GM21529 (cell line): ENCODE measurements at regions not wholly inside any gene's neighbourhood (a gene's known extent, or its start where the extent isn't known, plus 50 kb on each side); places are given as distances from the start of the nearest gene placed in this dataset.

ENCODE experiments used
- ATAC-seq: cut with Tn5 transposase; IDR thresholded peaks from one replicate; pipeline ENCODE4 v1.9.1; 2021; ENCODE audit not compliant: unreplicated experiment

GRCh38 chr7:106196460-106197021 lies 84.4 kb upstream of the SYPL1 start:
- no peak for ATAC-seq

- no peak for ATAC-seq
Observed at GRCh38 chr7:106193661-106194060, 81.5 kb upstream of the SYPL1 start.

GRCh38 chr7:106190589-106191330 lies 78.6 kb upstream of the SYPL1 start:
- ATAC-seq = no peak

DNA sequence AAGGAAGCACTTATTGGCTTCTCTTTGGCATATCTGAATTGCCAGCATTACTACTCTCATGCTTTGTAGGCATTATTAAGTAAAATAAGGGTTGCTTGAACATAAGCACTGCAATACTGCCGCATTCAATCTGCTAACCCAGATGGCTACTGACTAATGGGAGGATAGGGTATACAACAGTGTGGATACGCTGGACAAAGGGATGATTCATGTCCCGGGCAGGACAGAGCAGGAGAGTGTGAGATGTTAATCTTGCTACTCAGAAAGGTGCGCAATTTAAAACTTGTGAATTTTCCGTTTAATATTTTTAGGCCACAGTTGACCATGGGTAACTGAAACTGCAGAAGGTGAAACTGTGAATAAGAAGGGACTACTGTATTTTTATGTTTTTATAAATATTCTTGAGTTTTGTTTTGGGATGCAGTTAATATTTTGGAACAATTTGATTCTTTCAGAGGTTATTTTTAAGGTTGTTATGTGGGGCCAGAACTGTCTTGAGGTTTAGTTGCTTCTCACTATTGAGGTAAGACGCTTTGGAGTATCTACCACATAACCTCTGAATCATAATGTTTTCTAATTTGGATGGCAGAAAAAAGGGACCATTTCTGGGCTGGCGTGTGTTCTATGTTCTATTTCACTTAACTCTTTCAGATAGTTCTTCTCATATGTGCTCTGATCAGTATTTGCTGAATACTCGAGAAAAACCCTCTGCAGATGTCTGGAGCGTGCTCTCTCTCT lies 75.7 kb upstream of the SYPL1 start:
- ATAC-seq = no peak

GRCh38 chr7:106185719-106186118 lies 73.6 kb upstream of the SYPL1 start:
- ATAC-seq = no peak

GRCh38 chr7:106183952-106184351 lies 71.8 kb upstream of the SYPL1 start:
- no peak for ATAC-seq

GRCh38 chr7:106182904-106183303 lies 70.8 kb upstream of the SYPL1 start:
- ATAC-seq = no peak

DNA sequence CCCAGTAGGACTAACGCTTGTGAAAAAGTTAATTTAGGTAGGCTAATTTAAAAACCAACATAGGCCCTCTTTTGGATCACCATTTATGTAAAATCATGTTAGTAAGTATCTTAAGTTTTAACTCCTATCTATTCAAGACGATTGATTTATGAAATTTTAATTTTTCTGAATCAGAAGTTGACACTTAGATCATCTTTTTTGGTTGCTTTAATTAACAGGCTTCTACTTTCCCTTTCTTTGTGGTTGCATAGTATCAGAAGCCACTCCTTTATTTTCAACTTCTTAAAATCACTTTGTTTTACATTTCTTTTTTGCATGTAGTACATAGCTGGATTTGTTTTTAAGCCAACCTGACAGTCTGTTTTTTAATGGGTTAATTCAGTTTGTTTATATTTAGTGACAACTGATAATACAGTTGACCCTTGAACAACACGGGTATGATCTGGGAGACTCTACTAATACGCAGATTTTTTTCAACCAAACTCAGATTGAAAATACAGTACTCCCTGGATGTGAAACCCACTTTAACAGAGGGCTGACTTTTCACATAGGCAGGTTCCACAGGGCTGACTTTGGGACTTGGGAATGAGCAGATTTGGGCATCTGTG lies 69.7 kb upstream of the SYPL1 start:
- no peak for ATAC-seq

DNA sequence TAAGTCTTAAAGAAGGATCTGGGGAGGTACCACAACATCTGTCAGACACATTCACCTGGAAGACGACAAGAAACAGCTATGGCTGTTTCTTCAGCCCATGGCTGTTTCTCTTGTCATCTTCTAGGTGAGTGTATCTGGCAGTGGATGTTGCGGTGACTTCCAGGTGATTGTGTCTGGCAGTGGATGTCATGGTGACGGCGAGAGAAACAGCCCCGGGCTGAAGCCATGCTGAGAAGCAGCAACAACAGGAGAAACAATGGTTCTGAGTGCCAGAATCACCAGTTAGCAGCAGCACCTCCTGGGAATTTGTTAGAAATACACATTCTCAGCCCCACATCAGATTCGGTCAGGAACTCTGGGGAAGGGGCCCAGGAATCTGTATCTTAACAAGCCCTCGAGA lies 68.6 kb upstream of the SYPL1 start:
- no peak for ATAC-seq

GRCh38 chr7:106179256-106179655 lies 67.1 kb upstream of the SYPL1 start:
- no peak for ATAC-seq

DNA sequence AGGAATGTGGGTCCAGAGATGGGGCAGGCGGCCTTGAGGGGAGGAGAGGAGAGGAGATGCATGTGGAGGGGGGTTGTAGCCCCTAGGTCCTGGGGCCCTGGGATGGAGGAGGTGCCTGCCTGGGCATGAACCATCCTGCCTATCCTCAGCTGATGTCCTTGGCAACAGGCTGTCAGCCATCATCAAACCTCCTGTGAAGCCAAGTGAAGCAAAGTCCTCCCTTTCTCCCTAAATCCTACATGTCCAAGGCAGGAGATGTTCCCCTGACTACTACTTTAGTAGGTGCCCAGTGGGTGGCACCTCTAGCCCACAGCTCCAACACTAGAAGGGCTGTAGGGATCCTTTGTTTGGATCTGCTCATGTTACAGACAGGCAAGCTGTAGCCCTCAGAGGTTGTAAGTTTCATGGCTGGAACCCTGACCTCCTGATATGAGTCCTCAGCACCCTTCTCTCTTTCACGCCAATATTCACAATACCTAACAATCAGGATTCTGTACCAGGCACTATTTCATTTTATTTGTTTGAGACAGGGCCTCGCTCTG lies 66.6 kb upstream of the SYPL1 start:
- ATAC-seq = no peak

DNA sequence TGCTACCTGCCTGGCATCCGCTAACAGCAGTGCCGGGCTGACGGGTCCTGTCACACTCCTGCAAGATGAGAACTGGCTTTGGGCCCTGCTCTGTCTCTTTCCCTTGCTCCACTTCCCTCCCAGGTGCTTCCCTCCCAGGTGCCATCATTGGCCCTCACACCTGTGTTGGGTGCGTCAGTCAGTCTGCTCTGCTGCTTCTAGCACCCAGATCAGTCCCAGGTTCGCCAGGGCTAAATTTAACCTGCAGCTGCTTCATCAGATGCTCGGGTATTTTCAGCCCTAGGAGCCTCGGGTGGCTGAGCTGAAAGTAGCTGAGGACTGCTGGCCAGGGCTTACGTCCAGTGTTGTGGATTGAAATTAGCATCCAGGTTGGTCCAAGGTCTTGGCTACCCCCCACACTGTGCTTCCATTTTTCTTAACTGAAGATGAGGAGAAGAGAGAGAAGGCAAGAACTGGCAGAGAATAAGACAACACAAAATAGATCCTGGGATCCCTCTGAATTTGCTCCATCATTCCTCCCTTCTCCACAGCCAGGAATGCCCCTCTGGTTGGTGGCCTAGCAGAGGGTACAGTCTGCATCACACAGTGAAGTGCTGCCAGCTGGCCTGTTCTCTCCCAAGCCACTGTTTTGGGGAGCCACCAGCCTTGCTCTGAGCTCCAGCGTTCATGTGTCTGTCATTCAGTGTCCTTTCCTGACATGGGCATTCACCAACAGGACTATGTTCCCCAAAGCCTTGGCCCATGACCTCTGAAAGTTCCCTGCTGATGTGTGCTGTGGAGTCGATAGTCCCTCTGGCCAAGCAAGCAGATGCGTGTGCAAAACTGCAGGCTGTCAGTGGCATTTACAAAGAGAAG lies 65.9 kb upstream of the SYPL1 start:
- ATAC-seq = no peak

GRCh38 chr7:106177300-106177690 lies 65.2 kb upstream of the SYPL1 start:
- ATAC-seq = no peak

GRCh38 chr7:106176414-106177299 lies 64.5 kb upstream of the SYPL1 start:
- ATAC-seq = peak; percentile 69

GRCh38 chr7:106175507-106175906 lies 63.4 kb upstream of the SYPL1 start:
- ATAC-seq = no peak

DNA sequence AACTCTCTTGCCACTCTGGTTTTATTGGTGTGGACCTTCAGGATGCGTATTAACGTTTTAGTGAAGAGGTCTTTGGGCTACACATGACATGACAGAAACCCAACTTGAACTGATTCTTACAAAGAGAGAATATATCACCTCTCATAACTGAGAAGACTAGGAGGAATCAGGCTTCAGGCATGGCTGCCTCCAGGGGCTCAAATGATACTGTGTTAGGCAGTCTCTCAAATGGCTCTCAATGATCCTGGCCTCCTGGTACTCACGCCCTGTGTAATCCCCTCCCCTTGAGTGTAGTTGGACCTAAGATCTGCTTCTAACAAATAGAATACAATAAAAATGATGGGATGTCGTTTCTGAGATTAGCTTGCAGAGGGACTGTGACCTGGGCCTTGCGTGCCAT lies 58.5 kb upstream of the SYPL1 start:
- ATAC-seq = no peak

GRCh38 chr7:106169821-106170610 lies 57.9 kb upstream of the SYPL1 start:
- no peak for ATAC-seq

DNA sequence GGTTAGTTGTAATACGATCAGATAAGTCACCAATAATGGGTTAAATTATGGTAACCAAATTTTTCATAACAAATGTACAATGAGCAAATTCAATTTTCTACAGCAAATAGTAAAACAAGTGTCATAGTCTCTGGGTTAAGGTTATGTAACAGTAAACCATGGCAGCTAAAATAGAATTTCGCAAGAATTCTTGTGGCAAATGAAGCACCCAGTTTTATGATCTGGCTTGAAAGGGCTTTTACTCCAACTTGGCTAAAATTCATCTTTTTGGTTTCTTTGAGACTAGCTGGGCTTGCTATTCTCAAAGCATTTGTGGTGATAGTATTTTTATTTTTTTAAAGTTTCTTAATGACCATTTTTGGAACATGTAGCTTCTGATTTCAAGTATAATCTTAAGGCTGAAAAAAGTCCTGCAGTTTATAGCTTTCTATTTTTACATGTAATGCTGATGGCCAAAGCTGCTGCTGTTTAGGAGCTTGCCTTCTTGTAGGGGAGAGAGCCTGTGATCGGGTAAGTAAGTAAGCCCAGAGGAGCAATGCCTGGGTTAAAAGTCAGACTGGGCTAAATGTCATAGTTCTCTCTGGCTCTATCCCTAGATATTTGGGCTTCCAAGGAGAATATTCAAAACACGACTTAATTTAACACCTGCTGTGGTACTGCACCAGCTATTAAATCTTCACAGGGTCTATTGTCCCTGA lies 55.5 kb upstream of the SYPL1 start:
- no peak for ATAC-seq
